Posterior vena cava (tissue), 2 donors: ENCODE measurements at regions not wholly inside any gene's neighbourhood (a gene's known extent, or its start where the extent isn't known, plus 50 kb on each side); places are given as distances from the start of the nearest gene placed in this dataset.

ENCODE experiments used
- DNase-seq: peaks from one replicate; pipeline ENCODE4 v3.0.0-alpha.2; 2020; ENCODE audit warnings: low spot score
- intact Hi-C, 2 donors: fragments of 100-400 bp; cut with DNase I; formaldehyde crosslinking; loops; one replicate each; pipeline versions ENCODE4 v1.14.1 to v1.14.2; 2022 to 2023
- donor health status: DM: yes; HTN: yes; CAD: no.
- donor health status: DM: yes; HTN: yes; CAD: no.

DNA sequence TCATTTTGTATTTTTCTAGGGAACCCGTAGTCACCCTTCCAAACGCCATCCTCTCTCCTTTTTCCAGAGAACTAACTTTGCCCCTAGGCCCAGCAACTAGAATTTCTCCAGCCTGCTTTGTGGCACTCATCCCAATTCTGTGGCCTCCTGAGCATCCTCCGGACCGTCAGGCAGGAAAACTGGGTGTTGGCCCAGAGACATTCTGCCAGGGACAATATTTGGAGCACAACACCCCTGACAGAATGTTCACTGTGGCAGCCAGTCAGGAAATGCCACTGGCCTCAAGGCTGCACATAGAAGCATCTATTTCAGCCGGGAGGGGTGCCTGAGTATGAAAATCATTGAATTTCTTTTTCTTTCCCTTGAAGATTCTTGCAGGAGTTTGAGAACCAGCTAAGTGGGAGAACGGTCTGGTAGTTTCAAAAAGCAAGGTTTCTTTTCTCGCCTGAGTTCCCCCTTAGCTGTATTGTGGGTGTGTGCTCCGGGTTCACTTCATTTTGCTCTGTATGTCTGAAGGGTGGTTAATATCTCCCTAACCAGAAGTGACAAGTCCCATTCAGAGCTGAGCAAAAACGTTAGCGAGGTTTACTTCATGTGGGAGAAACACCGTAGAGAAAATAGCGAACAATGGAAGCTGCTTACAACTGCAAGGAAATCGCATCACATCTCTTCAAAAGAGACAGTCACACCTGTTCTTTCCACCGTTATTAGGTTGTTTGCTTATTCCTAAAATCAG is 108.1 kb upstream of the TPM1 start:
- no peak for DNase-seq
- intact Hi-C loops: no loop called here

DNA sequence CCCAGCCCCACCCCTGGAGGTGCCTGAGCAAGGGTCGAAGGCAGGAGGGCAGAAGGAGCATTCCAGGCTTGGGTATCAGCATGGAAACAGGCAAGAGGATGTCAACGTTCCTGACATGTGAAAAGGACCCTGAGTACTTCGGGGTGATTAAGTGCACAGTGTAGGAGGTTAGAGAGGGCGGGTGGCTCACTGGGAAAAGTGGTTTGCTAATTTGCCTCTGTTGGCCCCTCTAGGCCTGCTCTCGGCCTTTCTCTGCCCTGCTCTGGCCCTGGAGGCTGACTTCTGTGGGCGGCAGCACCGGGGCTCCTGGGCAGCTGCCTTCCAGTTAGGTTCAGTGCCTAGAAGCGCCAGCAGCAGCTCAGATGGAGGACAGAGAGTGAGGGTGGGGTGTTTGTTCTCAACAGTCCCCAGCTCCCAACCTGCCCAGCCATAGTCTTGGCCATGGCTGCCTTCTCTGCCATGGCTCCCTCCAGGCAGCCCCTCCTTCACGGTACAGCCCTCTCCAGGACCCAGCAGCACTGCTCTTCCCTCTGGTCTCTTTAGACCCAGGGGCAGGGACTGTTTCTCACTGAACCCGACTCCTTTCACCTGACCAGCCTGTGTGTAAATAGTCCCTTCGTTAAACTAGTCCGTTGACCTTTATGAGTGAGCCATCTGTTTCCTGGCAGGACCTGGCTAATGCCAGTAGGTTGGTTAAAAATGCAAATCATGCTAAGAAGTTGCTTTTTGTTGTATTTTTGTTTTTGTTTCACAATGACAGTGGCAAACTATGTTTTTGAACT is 107.1 kb upstream of the TPM1 start:
- DNase-seq: no peak
- intact Hi-C loops: no loop called here

DNA sequence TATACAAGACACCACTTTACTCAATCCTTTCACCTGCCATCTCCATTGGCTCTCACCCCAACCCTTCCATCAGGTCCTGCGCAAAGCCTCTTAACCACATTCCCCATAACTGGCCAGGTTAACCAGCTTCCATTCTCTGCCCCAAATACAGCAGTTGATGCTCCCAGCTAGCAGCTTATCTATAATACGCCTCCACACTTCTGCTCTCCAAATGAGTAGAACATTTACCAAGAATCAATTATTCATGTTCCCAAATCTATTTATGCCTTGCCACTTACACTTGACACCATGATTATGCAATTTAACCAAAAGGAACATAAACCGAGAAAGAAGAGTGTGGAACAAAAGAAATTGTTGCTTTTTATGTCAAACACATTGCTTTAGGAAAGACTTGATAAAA is 103.7 kb upstream of the TPM1 start:
- no peak for DNase-seq
- intact Hi-C loops: no loop called here

DNA sequence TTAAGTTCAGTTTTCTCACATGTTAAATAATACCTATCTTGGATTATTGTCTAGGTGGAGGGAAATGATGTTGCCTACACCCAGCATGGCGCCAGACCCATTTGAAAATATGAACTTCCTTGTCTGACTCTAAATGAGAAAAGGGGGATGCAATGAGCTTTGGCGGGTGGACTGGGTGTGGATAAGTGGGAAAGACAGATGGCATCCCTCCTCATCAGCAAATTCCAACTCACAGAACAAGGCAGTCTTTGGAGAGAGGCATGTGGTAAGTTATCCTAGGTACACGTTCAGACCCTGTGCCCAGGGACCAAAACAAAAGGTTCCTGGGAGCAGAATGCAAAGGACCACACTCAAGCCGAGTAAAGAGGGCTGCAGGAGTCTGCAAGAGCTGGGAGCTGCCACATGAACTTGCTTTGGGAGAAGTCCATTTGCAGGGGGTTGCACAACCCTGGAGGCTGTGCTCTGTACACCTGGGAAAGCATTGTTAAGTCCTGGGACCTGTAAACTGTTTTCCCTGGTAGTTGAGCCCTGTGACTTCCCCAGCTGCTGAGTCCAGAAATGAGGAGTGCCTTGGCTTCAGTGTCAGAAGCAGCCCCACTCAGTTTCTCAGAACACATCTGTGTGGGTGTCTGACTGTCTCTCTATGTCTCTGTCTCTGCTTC is 102.3 kb upstream of the TPM1 start:
- intact Hi-C loops: loop anchor here in 1 of 2 donors (10.0 kb wide), 1 partner anchor 85 kb away; no protein-coding TSS in a partner anchor
- DNase-seq: no peak

DNA sequence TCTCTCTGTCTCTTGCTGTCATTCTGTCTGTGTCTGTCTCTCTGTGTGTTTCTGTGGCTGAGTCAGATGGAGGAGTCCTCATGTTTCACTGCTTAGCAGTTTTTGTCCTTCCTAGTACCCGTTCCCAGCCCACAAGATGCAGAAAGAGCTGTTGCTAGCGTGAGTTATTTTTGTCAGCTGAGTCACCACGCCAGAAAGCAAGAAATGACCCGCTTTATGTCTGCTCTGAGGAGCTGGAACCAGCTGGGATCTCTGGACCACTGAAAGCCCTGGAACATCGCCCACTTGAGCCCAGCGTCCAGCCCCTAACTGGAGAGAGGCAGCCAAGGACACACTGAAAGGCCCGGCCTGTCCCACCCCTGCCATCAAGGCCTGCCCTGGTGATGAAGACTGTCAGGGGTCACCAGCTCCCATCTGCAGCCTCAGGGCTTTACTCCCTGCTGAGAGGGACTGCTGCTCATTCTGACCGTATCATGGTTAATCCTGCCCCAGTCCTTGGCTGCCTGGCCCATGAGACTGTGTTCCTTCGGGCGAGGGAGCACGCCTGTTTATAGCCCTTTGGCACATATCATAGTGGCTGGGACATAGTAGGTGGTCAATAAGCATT is 101.7 kb upstream of the TPM1 start:
- intact Hi-C loops: loop anchor here in 1 of 2 donors (10.0 kb wide), 1 partner anchor 84 kb away; no protein-coding TSS in a partner anchor
- peak; percentile 92 for DNase-seq

DNA sequence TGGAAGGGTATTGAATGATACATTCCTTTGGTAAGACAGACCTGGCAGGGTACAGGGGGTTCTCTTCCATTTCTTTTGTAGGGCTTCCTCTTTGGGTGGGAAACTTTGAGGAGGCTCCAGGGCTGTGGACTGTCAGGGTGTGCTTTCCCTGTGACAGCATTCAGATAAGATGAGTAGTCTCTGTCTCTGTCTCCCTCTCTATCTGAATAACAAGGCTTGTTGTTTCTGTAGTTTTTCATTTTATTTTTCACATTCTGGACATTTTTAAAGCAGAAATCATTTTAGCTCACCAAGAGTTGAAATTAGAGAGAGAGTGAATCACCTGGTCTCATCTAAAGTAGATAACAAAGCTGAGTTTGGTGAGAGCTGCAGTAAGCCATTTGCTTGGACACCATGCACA is 100.8 kb upstream of the TPM1 start:
- intact Hi-C loops: loop anchor here in 1 of 2 donors (10.0 kb wide), 1 partner anchor 83 kb away; no protein-coding TSS in a partner anchor
- no peak for DNase-seq

DNA sequence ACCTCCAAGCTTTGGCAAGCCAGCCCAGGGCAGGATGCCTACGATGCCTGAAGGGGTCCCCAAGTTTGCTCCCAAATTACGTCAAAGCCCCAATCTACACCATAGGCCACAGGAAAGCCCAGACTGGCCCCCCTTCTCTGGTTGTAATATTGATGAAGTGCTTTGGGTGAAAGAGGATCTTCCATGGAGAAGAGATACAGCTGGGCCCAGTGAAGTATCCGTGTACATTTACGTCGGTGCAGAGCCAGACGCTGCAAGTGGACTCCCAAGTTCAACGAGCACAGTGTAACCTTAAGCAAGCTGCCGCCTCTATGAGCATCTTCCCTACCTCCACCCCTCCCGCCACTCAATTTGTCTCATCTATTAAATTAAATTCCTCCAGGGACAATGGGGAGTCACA is 100.1 kb upstream of the TPM1 start:
- DNase-seq: no peak
- intact Hi-C loops: loop anchor here in 1 of 2 donors (10.0 kb wide), 1 partner anchor 82 kb away; no protein-coding TSS in a partner anchor

DNA sequence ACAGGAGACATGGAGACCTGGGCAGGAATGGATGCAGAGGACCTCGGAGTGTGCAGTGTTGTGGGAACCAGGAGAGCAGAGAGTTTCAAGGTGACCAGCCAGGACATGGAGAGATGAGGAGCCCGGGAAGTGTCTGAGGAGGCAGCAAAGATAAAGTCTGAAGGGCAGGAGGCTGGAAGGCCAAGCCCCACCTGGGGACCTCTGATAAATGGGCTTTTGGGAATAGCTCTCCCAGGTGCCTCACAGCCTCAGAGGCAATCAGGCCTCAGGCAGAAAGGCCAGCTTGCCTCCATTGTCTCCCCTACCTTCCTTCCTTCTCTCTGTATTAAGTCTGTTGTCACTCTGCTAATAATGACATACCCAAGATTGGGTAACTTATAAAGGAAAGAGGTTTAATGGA is 97.5 kb upstream of the TPM1 start:
- intact Hi-C loops: loop anchor here in 1 of 2 donors (10.0 kb wide), 1 partner anchor 80 kb away; no protein-coding TSS in a partner anchor
- DNase-seq: no peak

DNA sequence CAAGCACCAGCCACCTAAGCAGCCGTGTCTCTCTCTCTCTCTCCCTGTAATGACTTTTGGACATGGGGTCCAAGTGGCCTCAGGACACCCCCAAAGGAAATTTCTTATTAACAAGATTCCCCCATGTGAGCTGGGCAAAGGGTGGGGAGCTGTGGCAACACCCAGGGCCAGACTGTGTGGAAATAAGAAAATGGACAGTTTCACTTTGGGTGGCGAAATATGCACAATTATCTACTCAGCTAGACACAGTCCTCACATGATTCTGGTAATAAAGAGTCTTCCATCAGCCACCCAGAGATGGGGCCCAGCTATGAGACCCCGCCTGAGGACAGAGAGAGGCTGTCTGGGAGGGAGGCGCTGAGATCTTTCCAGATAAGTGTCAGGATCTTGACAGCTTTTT is 96.8 kb upstream of the TPM1 start:
- intact Hi-C loops: loop anchor here in 1 of 2 donors (10.0 kb wide), 1 partner anchor 79 kb away; no protein-coding TSS in a partner anchor

DNA sequence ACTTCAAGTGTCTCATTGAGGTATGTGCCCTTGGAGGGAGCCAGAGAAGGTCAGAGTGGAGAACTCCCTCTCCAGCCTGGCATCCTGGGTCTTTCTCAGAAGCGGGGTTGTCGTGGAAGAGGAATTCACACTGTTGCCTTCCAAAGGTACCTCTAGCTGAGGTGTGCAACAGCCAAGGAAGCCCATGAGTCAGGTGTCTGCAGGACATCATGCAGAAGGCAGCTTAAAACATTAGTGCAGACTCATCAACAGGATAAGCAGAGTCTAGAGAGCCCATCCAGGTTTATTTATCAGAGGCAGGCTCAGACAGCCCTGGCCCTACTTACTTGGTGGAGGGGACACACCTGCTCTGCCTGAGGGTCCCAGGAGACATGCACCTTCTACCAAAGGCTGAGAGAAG is 95.6 kb upstream of the TPM1 start:
- no peak for DNase-seq
- intact Hi-C loops: loop anchor here in 1 of 2 donors (10.0 kb wide), 1 partner anchor 78 kb away; no protein-coding TSS in a partner anchor

More for the DNA sequence above, 96.8 kb upstream of the TPM1 start:
- DNase-seq: no peak

DNA sequence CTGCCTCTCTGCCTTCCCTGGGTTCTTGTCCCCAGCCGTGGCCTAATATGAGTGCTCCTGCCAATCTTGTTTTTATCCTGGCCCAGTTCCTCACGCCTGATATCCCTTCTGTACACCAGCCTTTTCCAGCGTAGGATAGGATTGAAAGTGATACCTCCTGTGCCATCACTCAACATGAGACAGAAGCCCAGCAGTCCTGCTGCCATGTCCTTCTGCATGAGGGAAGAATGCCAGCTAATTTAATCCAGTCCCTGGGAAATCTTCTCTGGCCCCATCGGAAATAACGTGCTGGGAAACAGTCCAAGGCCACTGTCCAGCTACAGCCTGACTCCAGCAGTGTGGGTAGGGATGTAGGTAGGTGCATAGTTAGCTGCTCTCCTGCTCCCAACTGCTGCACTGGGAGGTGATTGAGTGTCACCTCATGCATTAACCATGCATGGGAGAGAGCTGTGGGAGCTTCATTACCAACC is 92.0 kb upstream of the TPM1 start:
- DNase-seq: no peak
- intact Hi-C loops: no loop called here

DNA sequence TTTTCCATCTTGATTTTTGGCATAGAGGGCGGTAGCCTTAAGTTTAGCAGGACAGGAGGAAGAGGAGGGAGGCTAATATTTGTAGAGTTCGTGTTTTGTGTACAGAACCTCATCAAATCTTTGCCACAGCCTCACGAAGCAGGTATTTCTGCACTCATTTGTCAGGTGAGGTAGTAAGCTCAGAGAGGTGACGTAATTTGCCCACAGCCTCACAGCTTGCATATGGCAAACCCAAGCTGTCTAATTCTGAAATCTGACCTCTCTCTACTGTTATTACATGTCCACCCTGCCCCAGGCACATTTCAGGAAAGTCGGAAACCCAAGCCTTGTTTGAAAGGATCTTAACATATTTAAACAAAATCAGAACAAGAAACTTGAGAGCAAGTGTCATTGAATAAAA is 91.1 kb upstream of the TPM1 start:
- intact Hi-C loops: no loop called here
- DNase-seq: no peak

DNA sequence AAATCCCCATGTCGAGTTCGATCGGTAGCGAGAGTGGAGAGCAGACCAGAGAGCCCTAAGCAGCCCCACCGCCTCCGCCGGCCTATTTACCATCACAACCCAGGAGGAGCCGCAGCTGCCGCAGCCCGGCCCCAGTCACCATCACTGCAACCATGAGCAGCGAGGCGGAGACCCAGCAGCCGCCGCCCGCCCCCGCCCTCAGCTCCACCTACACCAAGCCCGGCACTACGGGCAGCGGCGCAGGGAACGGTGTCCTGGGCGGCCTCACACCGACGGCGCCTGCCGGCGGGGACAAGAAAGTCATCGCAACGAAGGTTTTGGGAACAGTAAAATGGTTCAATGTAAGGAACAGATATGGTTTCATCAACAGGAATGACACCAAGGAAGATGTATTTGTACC is 89.5 kb upstream of the TPM1 start:
- DNase-seq: no peak
- intact Hi-C loops: no loop called here

DNA sequence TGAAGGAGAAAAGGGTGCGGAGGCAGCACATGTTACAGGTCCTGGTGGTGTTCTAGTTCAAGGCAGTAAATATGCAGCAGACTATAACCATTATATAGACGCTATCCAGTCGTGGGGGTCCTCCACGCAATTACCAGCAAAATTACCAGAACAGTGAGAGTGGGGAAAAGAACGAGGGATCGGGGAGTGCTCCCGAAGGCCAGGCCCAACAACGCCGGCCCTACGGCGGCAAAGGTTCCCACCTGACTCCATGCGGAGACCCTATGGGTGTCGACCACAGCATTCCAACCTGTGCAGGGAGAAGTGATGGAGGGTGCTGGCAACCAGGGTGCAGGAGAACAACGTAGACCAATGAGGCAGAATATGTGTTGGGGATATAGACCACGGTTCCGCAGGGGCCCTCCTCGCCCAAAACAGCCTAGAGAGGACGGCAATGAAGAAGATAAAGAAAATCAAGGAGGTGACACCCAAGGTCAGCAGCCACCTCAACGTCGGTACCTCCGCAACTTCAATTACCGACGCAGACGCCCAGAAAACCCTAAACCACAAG is 89.0 kb upstream of the TPM1 start:
- intact Hi-C loops: no loop called here
- no peak for DNase-seq

DNA sequence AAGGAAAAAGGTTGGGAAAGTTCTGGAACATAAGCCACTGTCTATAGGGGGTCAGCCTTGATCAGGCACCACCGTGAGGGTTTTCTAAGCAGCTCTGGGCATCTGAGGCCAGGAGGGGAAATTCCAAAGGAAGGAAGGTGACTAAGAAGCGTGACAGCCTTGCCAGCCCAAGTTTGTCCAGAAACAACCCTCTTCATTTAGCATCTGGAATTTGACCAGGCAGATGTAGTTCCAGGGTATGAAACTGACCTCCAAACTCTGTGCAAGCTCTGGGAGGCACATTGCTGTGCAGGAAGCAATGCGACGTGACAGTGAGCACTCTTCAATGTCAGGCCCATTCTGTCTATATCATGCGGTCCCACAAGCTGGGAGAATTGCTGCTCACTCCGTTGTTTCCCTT is 85.4 kb upstream of the TPM1 start:
- no peak for DNase-seq
- intact Hi-C loops: no loop called here

DNA sequence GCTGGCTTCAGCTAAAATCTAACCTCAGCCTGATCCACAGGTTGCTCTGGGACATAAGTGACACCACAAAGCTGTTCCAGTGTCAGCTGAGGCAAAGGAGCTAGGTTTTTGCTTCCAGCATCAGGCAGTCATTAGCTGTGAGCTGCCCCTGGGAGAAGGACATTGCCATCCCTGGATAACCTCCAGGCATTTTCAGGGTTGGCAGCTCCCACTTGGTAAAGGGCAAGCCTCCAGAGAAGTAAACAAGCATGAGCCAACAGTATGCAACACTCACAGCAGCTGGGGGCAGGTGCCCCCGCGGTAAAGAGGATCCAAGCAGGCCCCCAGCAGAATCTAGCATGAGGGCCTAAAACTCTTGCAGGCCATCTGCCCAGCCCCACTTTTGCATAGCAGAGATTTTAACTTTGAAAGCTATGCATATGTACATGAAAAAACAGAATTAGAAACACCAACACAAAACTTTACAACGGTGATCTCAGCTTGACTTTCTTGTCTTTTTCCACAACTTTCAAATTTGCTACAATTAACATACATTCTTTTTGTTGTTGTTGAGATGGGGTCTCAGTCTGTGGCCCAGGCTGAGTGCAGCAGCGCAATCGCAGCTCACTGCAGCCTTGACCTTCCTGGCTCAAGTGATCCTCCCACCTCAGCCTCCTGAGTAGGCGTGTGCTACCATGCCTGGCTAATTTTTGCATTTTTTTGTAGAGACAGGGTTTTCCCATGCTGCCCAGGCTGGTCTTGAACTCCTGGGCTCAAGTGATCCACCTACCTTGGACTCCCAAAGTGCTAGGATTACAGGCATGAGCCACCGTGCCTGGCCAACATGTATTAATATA is 83.8 kb upstream of the TPM1 start:
- intact Hi-C loops: no loop called here
- no peak for DNase-seq

DNA sequence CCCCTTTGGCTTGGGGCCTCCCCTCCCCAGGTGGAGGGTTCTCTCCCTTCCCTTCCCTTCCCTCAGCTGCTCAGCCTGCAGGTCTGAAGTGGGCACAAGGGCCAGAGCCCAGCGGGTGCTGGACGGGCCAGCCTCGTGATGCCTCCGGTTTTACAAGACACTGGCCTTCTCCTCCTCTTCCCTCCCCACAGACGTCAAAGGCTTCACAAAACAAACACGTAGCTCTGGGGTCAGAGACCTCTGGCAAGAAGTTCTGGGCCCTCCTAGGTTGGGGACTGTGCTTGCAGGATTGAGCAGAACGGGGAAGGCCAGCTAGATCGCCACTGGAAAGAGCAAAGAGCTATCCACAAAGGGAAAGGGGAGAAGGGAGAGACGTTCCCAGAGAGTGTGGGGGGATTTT is 81.4 kb upstream of the TPM1 start:
- no peak for DNase-seq
- intact Hi-C loops: no loop called here
